ENCODE measurements at regions not wholly inside any gene's neighbourhood (a gene's known extent, or its start where the extent isn't known, plus 50 kb on each side); places are given as distances from the start of the nearest gene placed in this dataset.

- Histone ChIP-seq H3K27me3 (peaks cover 0 to 54% (median 24%) of the 10 kb centered on the region in 7 donors), H3K4me3 (no peak overlapping the region), H3K27ac (no peak overlapping the region), H3K36me3 (no peaks in the 10 kb centered on the region), H3K9me3 (peaks cover 0 to 9% (median 0%) of the 10 kb centered on the region in 11 donors), H3K4me1 (no peaks in the 10 kb centered on the region)
- WGBS, 2 donors, result 69 to 77% methylated on average over 6 of the region's 6 CpGs
- intact Hi-C loops (cut with DNase I), result loop anchor here in 1 of 10 donors (10.0 kb wide), 1 partner anchor 972 kb away; no protein-coding TSS in a partner anchor
- DNase-seq, result no peak
- no peak for TF ChIP-seq CTCF (IDR thresholded peaks at IDR 0.05)
- ATAC-seq, result no peak
Measured at GRCh38 chr10:118467200-118467599, 125.1 kb upstream of the FAM204A start.

- WGBS, 2 donors, result 85 to 90% methylated on average over 3 of the region's 3 CpGs
- ATAC-seq, result no peak
- no peaks in the 10 kb centered on the region for H3K9me3 ChIP-seq
- H3K4me3 ChIP-seq, result no peak overlapping the region
- no peak overlapping the region for H3K27ac ChIP-seq
- no peaks in the 10 kb centered on the region for H3K36me3 ChIP-seq
- no peaks in the 10 kb centered on the region for H3K4me1 ChIP-seq
- peaks cover 0 to 69% (median 34%) of the 10 kb centered on the region in 7 donors for H3K27me3 ChIP-seq
- no peak for DNase-seq
- intact Hi-C loops (cut with DNase I), result loop anchor here in 1 of 10 donors (10.0 kb wide), 1 partner anchor 971 kb away; no protein-coding TSS in a partner anchor
- TF ChIP-seq CTCF (IDR thresholded peaks at IDR 0.05), result no peak
Measured at GRCh38 chr10:118465300-118465874, 123.3 kb upstream of the FAM204A start.

- 66 to 90% methylated on average over 1 of the region's 1 CpG for WGBS, 2 donors
- H3K4me3 ChIP-seq, result no peak overlapping the region
- ATAC-seq, result no peak
- no peak for TF ChIP-seq CTCF (IDR thresholded peaks at IDR 0.05)
- no peaks in the 10 kb centered on the region for H3K9me3 ChIP-seq
- no peaks in the 10 kb centered on the region for H3K36me3 ChIP-seq
- peaks cover 0 to 77% (median 47%) of the 10 kb centered on the region in 7 donors for H3K27me3 ChIP-seq
- DNase-seq, result no peak
- peaks cover 0 to 3% (median 0%) of the 10 kb centered on the region in 9 donors for H3K4me1 ChIP-seq
- H3K27ac ChIP-seq, result no peak overlapping the region
- intact Hi-C loops (cut with DNase I), result loop anchor here in 1 of 10 donors (10.0 kb wide), 1 partner anchor 969 kb away; no protein-coding TSS in a partner anchor
Measured at GRCh38 chr10:118463740-118464139, 121.6 kb upstream of the FAM204A start.

GRCh38 chr10:118462401-118462800 lies 120.3 kb upstream of the FAM204A start:
- Histone ChIP-seq H3K36me3 (no peaks in the 10 kb centered on the region), H3K4me1 (peaks cover 0 to 3% (median 0%) of the 10 kb centered on the region in 9 donors), H3K27ac (no peak overlapping the region), H3K9me3 (no peaks in the 10 kb centered on the region), H3K4me3 (no peak overlapping the region), H3K27me3 (peaks cover 0 to 75% (median 48%) of the 10 kb centered on the region in 7 donors)
- no peak for ATAC-seq
- DNase-seq, result no peak
- no peak for TF ChIP-seq CTCF (IDR thresholded peaks at IDR 0.05)
- 92 to 97% methylated on average over 1 of the region's 1 CpG for WGBS, 2 donors
- intact Hi-C loops (cut with DNase I), result loop anchor here in 1 of 10 donors (10.0 kb wide), 1 partner anchor 968 kb away; no protein-coding TSS in a partner anchor

All from heart right ventricle (tissue), 16 donors.